IPS DF 6.9 (cell line): ENCODE measurements at regions not wholly inside any gene's neighbourhood (a gene's known extent, or its start where the extent isn't known, plus 50 kb on each side); places are given as distances from the start of the nearest gene placed in this dataset.

Experiments used
- DNase-seq: peaks from one replicate; pipeline ENCODE4 v3.0.0-alpha.2; 2013; ENCODE audit warnings: low read depth, low spot score
- H3K27ac ChIP-seq: one replicate; pipeline ENCODE4 v1.5.1; 2013; ENCODE audit warnings: low read length, control low read depth
- H3K27me3 ChIP-seq: 2 replicates; pipeline ENCODE4 v1.6.1; 2013; ENCODE audit warnings: mild to moderate bottlenecking, low read length; ENCODE audit not compliant: control insufficient read depth, insufficient read depth
- H3K36me3 ChIP-seq: 2 replicates; pipeline ENCODE4 v1.6.1; 2013; ENCODE audit warnings: low read length; ENCODE audit not compliant: control insufficient read depth, insufficient read depth
- H3K4me1 ChIP-seq: 2 replicates; pipeline ENCODE4 v1.6.1; 2013; ENCODE audit warnings: low read length; ENCODE audit not compliant: control insufficient read depth, insufficient read depth
- H3K4me3 ChIP-seq: 2 replicates; pipeline ENCODE4 v1.5.1; 2013; ENCODE audit warnings: mild to moderate bottlenecking, low read length
- H3K9me3 ChIP-seq: 2 replicates; pipeline ENCODE4 v1.6.1; 2013; ENCODE audit warnings: low read length, inconsistent platforms; ENCODE audit not compliant: control insufficient read depth, insufficient read depth
- WGBS: extraction: QIAGEN DNeasy Blood & Tissue Kit; methylation state at CpG from one replicate; pipeline ENCODE4 v1.1.7; 2013; ENCODE audit warnings: mixed read lengths, missing lambda C conversion rate; ENCODE audit not compliant: insufficient read length, insufficient coverage; 5-methylcytosine and 5-hydroxymethylcytosine counted together

DNA sequence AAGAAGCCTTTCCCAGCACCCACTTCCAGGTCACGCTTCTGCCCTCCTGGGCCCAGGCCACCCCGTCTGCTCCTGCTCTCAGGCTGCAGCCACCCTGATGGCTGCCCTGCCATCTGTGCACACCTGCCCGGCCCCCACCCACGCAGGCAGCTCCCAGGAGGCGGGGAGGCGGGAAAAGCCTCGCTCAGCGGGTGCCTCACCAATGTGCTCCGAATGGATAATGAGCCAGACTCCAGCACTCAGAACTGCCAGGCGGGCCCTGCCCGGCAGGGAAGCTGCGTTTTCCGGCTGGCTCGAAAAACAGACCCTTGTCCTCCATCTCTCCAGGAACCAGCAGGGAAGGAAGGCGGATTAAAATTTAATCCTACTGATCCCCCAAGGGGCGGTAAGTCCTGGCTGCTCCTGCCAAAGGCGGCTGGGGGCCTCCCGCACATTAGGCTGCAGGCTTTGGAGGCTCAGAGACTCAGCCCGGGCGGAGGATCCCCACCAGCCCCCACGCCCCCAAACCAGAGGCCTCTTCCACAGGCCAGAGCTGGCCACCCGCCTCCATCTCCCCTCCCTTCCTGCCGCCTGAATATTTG lies 104.0 kb downstream of the NCOR2 start:
- Histone ChIP-seq H3K9me3 (no peaks in the 10 kb centered on the region), H3K27ac (no peak overlapping the region), H3K4me3 (no peak overlapping the region), H3K4me1 (no peaks in the 10 kb centered on the region; the same call in 1 of the 2 replicates), H3K27me3 (no peaks in the 10 kb centered on the region), H3K36me3 (peaks cover 28% of the 10 kb centered on the region)
- WGBS = no CpG with 5 or more reads among the region's 23 CpGs
- DNase-seq = no peak

DNA sequence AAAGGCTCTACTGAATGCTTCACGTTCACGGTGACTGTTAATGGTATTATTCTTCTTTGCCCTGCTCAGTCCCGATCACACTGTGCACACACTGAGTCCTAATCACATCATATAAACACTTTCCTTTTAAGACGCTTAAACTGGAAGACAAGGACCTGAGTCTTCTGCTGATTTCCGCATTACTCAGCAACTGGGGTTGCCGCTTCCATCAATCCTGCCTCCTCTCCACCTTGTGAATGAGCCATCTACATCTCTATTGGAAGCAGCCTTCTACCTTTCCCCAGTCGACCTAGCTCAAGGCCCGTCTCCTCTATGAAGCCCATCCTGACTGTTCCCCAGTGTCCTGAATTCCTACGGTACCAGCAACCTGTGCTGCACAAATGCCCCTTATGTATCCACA lies 104.7 kb downstream of the NCOR2 start:
- Histone ChIP-seq H3K36me3 (peaks cover 28% of the 10 kb centered on the region), H3K4me3 (no peak overlapping the region), H3K27ac (no peak overlapping the region), H3K9me3 (no peaks in the 10 kb centered on the region), H3K27me3 (no peaks in the 10 kb centered on the region), H3K4me1 (no peaks in the 10 kb centered on the region; the same call in 1 of the 2 replicates)
- no peak for DNase-seq
- WGBS = no CpG with 5 or more reads among the region's 9 CpGs

DNA sequence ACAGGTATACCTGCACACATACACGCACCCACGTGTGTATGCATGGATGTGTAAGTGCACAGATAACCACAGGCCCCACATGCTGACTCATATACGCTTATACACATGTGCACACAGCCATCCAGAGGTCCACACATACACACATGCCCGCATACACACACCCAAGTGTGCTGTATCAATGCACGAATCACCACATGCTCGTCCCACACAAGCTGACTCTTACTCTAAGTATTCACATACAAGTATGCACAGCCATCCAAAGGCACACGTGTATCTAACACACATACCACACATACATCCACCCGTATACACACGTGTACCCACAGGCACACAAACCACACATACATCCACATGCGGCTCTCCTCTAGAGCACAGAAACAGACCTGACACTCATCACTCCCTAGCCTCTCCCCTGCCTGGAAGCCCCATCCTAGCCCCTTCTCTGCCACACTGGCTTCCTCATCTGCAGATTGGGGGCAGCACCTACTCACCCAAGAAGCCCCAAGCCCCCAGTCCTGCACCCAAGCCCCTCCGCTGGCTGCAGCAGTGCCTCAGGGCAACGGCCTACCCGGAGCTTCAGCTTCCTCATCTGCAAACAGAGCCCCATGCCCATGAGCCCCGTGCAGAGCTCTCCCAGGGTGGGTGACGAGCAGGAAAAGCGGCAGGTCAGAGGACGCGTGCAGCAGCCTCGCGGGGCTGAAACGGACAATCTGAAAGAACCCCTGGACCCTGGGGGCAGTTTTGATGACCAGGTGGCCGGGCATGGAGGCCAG lies 105.4 kb downstream of the NCOR2 start:
- no peak overlapping the region for H3K27ac ChIP-seq
- no peaks in the 10 kb centered on the region for H3K9me3 ChIP-seq
- H3K36me3 ChIP-seq = peaks cover 28% of the 10 kb centered on the region
- no peak for DNase-seq
- no peaks in the 10 kb centered on the region for H3K27me3 ChIP-seq
- no CpG with 5 or more reads among the region's 22 CpGs for WGBS
- H3K4me1 ChIP-seq = no peaks in the 10 kb centered on the region; the same call in 1 of the 2 replicates
- no peak overlapping the region for H3K4me3 ChIP-seq

- H3K27me3 ChIP-seq = no peaks in the 10 kb centered on the region
- no peak overlapping the region for H3K4me3 ChIP-seq
- H3K36me3 ChIP-seq = peaks cover 26% of the 10 kb centered on the region
- H3K27ac ChIP-seq = no peak overlapping the region
- no CpG with 5 or more reads among the region's 17 CpGs for whole genome bisulfite sequencing
- DNase-seq = no peak
- H3K9me3 ChIP-seq = no peaks in the 10 kb centered on the region
- no peaks in the 10 kb centered on the region; the same call in 1 of the 2 replicates for H3K4me1 ChIP-seq
Observed at GRCh38 chr12:124461241-124461673, 106.2 kb downstream of the NCOR2 start.

- WGBS = no CpG with 5 or more reads among the region's 9 CpGs
- no peak for DNase-seq
- peaks cover 24% of the 10 kb centered on the region for H3K36me3 ChIP-seq
- H3K4me1 ChIP-seq = no peaks in the 10 kb centered on the region; the same call in 1 of the 2 replicates
- H3K27me3 ChIP-seq = no peaks in the 10 kb centered on the region
- H3K4me3 ChIP-seq = no peak overlapping the region
- no peaks in the 10 kb centered on the region for H3K9me3 ChIP-seq
- H3K27ac ChIP-seq = no peak overlapping the region
Observed at GRCh38 chr12:124460771-124461170, 106.6 kb downstream of the NCOR2 start.

DNA sequence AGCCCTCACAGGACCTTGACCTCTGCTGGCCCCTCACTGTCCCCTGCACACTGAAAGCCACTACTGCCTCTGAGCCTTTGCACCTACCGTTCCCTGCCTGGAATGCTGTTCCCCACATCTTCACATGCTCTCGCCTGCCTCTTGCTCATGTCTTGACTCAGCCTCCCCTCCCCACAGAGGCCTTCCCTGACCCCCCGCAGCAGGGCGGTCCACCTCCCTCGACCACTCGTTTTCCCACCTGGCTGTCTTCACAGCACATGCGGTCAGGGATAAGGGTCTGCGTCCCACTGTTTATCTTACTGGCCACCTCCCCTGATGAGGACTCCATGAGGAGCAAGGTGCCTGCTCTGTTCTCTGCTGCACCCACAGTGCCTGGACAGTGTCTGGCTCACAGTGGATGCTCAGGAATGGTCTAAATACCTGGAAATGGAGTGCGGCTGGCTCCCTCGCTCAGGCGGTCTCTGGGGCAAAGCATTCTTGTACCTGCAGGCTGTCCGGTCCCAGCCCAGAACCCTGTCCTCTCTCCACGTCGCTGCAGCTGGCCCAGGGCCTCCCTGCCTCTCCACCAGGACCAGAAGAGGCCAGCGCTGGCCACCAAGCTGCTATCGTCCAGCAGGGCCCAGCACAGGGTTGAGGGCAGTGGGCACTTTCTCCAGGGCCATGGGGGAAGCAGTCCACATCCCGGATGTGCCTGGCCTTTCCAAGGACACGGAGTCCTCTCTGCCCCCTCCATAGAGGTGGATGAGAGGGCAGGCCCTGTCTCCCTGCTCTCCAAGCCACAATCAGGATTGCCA lies 107.4 kb downstream of the NCOR2 start:
- no peak overlapping the region for H3K27ac ChIP-seq
- no peaks in the 10 kb centered on the region for H3K27me3 ChIP-seq
- no peak for DNase-seq
- H3K4me1 ChIP-seq = no peaks in the 10 kb centered on the region; the same call in 1 of the 2 replicates
- peaks cover 17% of the 10 kb centered on the region for H3K36me3 ChIP-seq
- H3K9me3 ChIP-seq = no peaks in the 10 kb centered on the region
- WGBS = no CpG with 5 or more reads among the region's 18 CpGs
- no peak overlapping the region for H3K4me3 ChIP-seq

GRCh38 chr12:124458992-124459851 lies 108.2 kb downstream of the NCOR2 start:
- Histone ChIP-seq H3K4me3 (no peak overlapping the region), H3K27me3 (no peaks in the 10 kb centered on the region), H3K36me3 (peaks cover 15% of the 10 kb centered on the region), H3K27ac (no peak overlapping the region), H3K9me3 (no peaks in the 10 kb centered on the region), H3K4me1 (no peaks in the 10 kb centered on the region; the same call in 1 of the 2 replicates)
- no peak for DNase-seq
- no CpG with 5 or more reads among the region's 12 CpGs for WGBS

DNA sequence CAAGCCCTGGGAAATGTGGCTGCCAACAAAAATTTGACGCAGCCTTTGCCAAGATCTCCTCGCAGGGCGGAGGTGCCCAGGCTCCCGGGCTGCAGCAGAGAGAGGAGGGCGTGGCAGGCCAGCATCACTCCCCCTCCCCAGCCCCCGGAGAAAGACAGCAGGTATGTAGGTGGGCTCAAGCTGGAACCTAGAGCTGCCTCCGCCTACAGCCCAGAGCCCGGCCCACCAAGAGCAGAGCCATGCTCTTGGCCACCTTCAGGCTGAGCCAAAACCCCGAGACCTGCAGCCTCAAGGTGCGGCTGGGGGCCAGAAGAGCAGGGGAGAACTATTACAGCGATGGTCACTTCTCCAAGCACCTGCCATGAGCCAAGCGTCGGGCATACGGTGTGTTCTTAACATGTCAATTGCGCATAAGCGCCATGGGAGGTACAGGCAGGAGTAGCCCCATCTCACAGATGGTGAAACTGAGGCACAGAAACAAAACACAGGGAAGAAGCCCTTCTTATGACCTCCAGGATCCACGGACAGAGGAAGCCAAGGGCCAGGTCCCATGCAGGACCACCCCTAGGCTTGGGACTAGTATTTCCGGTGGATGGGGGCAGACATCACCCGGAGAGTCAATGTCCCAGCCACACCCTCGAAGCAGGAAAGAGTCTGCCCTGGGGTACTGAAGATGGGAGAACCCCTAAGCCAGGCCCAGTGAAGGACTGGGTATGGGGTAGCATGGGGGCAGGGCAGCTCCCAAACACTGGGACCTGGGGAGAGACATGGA lies 109.0 kb downstream of the NCOR2 start:
- peaks cover 15% of the 10 kb centered on the region for H3K36me3 ChIP-seq
- no peak for DNase-seq
- WGBS = no CpG with 5 or more reads among the region's 20 CpGs
- no peaks in the 10 kb centered on the region for H3K9me3 ChIP-seq
- H3K4me3 ChIP-seq = no peak overlapping the region
- no peak overlapping the region for H3K27ac ChIP-seq
- no peaks in the 10 kb centered on the region for H3K27me3 ChIP-seq
- H3K4me1 ChIP-seq = no peaks in the 10 kb centered on the region; the same call in 1 of the 2 replicates

DNA sequence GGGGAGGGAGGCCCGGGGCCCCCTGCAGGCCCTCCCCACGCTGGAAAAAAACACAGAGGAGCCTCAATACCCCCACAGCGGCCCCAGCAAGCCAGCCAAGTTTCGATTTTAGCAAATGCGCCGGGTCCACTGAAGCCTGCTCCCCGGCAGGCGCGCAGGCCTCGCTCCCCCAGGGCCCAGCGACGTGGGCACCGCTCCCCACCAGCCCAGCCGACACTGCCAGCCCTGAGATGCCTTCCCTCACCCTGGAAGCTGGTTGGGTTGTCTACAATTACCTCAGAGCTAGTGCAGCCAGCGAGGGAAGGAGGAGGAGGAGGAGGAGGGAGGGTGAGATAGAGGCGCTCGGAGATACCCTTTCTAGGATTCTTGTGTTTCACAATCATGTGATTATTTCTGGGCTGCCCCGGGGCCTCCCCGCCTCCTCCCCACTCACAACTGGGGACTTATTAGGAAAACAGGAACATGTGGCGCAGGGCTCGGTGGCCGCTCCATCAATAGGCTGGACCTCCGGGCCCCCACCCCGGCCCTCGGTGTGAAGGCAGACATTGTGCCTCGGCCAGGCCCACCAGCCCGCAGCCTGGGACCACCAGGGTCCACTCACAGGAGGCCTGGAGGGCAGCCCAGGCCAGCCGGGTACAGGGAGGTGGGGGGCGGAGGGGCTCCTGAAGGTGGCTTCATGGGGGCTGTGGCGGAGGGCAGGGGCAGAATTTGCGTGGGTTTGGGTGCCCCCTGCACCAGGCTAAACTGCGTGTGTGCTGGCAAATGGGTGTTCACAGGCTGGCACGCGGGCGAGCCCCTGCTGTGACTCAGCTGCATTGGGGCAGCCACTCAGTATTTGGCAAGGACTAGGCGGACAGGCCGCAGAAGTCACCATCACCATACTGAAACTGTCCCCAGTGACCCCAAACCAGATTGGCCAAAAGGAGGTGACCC lies 109.9 kb downstream of the NCOR2 start:
- no peaks in the 10 kb centered on the region for H3K9me3 ChIP-seq
- no peak overlapping the region for H3K27ac ChIP-seq
- no peaks in the 10 kb centered on the region; the same call in 1 of the 2 replicates for H3K4me1 ChIP-seq
- H3K27me3 ChIP-seq = no peaks in the 10 kb centered on the region
- H3K4me3 ChIP-seq = no peak overlapping the region
- peaks cover 15% of the 10 kb centered on the region for H3K36me3 ChIP-seq
- WGBS = no CpG with 5 or more reads among the region's 37 CpGs
- DNase-seq = no peak
